Stimulated activated CD8-positive, alpha-beta memory T cell treated with anti-CD3 and anti-CD28 coated beads, Interleukin-7, amount 100 ng/mL, for 48 hours (primary cell): ENCODE measurements at regions not wholly inside any gene's neighbourhood (a gene's known extent, or its start where the extent isn't known, plus 50 kb on each side); places are given as distances from the start of the nearest gene placed in this dataset.

ENCODE experiments used
- DNase-seq, 2 donors: peaks; one replicate each; pipeline ENCODE4 v3.0.0-alpha.2; 2020; ENCODE audit warnings: low read depth in 1 of 2; ENCODE audit errors: extremely low read depth in 1 of 2

GRCh38 chr2:144086965-144087364 is 433.0 kb downstream of the ZEB2 start:
- no peak for DNase-seq

- no peak for DNase-seq
Measured at GRCh38 chr2:144085016-144085415, 434.9 kb downstream of the ZEB2 start.

GRCh38 chr2:144084114-144084661 is 435.7 kb downstream of the ZEB2 start:
- no peak for DNase-seq

- DNase-seq = no peak
Measured at GRCh38 chr2:144083211-144083610, 436.7 kb downstream of the ZEB2 start.

GRCh38 chr2:144082777-144083176 is 437.1 kb downstream of the ZEB2 start:
- no peak for DNase-seq

GRCh38 chr2:144082327-144082726 is 437.6 kb downstream of the ZEB2 start:
- no peak for DNase-seq

- DNase-seq = no peak
Measured at GRCh38 chr2:144081272-144081671, 438.6 kb downstream of the ZEB2 start.

GRCh38 chr2:144079803-144080202 is 440.1 kb downstream of the ZEB2 start:
- no peak for DNase-seq

GRCh38 chr2:144078802-144079724 is 440.9 kb downstream of the ZEB2 start:
- no peak for DNase-seq

- DNase-seq = no peak
Measured at GRCh38 chr2:144078106-144078505, 441.8 kb downstream of the ZEB2 start.

- DNase-seq = no peak
Measured at GRCh38 chr2:144074450-144074849, 445.5 kb downstream of the ZEB2 start.

- DNase-seq = no peak
Measured at GRCh38 chr2:144071461-144071860, 448.5 kb downstream of the ZEB2 start.

- DNase-seq = no peak
Measured at GRCh38 chr2:144067506-144067905, 452.4 kb downstream of the ZEB2 start.

- no peak for DNase-seq
Measured at GRCh38 chr2:144063602-144064001, 456.3 kb downstream of the ZEB2 start.

GRCh38 chr2:144054911-144055310 is 465.0 kb downstream of the ZEB2 start:
- no peak for DNase-seq

- no peak for DNase-seq
Measured at GRCh38 chr2:144052083-144052482, 467.8 kb downstream of the ZEB2 start.

- DNase-seq = no peak
Measured at GRCh38 chr2:144049137-144049536, 470.8 kb downstream of the ZEB2 start.

GRCh38 chr2:144048631-144049060 is 471.3 kb downstream of the ZEB2 start:
- DNase-seq = no peak

GRCh38 chr2:144042751-144043150 is 477.2 kb downstream of the ZEB2 start:
- no peak for DNase-seq

GRCh38 chr2:144041612-144042011 is 478.3 kb downstream of the ZEB2 start:
- DNase-seq = no peak

GRCh38 chr2:144040834-144041233 is 479.1 kb downstream of the ZEB2 start:
- DNase-seq = no peak

- no peak for DNase-seq
Measured at GRCh38 chr2:144032566-144032965, 487.4 kb downstream of the ZEB2 start.
